ENCODE measurements at regions not wholly inside any gene's neighbourhood (a gene's known extent, or its start where the extent isn't known, plus 50 kb on each side); places are given as distances from the start of the nearest gene placed in this dataset.

GRCh38 chr3:187941848-187942194 is 196.6 kb upstream of the BCL6 start:
- FAIRE-seq = no peak
- Histone ChIP-seq H3K9me1 (replicated peaks; ENCODE audit: control insufficient read depth, extremely low read depth, insufficient read depth, low read length) (no peaks in the 10 kb centered on the region), H3K4me1 (ENCODE audit: control insufficient read depth, extremely low read depth, insufficient read depth, low read length) (no peaks in the 10 kb centered on the region), H3K9ac (replicated peaks; ENCODE audit: extremely low read depth, insufficient read depth, low read length) (no peak overlapping the region), H2AFZ (ENCODE audit: low read depth, low read length) (no peak overlapping the region), H3K4me2 (ENCODE audit: insufficient read depth, low read length) (no peak overlapping the region), H3K36me3 (ENCODE audit: control insufficient read depth in 2 of 2, extremely low read depth in 1 of 2, insufficient read depth in 2 of 2, low read length in 2 of 2) (no peaks in the 10 kb centered on the region), H4K20me1 (replicated peaks; ENCODE audit: control insufficient read depth, extremely low read depth, insufficient read depth, low read length) (no peaks in the 10 kb centered on the region), H3K27me3 (ENCODE audit: control insufficient read depth in 2 of 2, insufficient read depth in 2 of 2, low read length in 2 of 2) (peaks cover 11 to 16% of the 10 kb centered on the region in 2 experiments), H3K27ac (ENCODE audit: insufficient read depth, low read depth, low read length) (no peak overlapping the region), H3K9me3 (replicated peaks; ENCODE audit: control insufficient read depth, insufficient read depth, low read length) (no peaks in the 10 kb centered on the region), H3K4me3 (replicated peaks in 1 of 3; ENCODE audit: insufficient read depth in 1 of 3, low read depth in 1 of 3, low read length in 3 of 3) (no peak overlapping the region), H3K79me2 (ENCODE audit: control insufficient read depth, insufficient read depth, low read length) (no peaks in the 10 kb centered on the region)
- intact Hi-C loops (cut with micrococcal nuclease) (no loop called here), dilution Hi-C loops (cut with MboI; ENCODE audit: extremely low pct_ligation_motif_present, low sequenced_read_pairs) (no loop called here)
- CTCF ChIA-PET = no interaction called here
- TF ChIP-seq CTCF (IDR thresholded peaks at IDR 0.05; ENCODE audit: extremely low read depth in 1 of 2, insufficient read depth in 1 of 2, low read depth in 1 of 2, low read length in 2 of 2) (no peak), MAX (IDR thresholded peaks at IDR 0.05; ENCODE audit: insufficient read depth, insufficient read length) (no peak), POLR2A (IDR thresholded peaks at IDR 0.05; ENCODE audit: low read depth, low read length) (no peak), POLR2AphosphoS5 (IDR thresholded peaks at IDR 0.05; ENCODE audit: insufficient read depth, low read depth, low read length) (no peak)
- no peak for DNase-seq (ENCODE audit: low read depth, low spot score)
- no TSS peak for BruUV-seq (replicated peaks)
- POLR2A ChIA-PET = no interaction called here

DNA sequence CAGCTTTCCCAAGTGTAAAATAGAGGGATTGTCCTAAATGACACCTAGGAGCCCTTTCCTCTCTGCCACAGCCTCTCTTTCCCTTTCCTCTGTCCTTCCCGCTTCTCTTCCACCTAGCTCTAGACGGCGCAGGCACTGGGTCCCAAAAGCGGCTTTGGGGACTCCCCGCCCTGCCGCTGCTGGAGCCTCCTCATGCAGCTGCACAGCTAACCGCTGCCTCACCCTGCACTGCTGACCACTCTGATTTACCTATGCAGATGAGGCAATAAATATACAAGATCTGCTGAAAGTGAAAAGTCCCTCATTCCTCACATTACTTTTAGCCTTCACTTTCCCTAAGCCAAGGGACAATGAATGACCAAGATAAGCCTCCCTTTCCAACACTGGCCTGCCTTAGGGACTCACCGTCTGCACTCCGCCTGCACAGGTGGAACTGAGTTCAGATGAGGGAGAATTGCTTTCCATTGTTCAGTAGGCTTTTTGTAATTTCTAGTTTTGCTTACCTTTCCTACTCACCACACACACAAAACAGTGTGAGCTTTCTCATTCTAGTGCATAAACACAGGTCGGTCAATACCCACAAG is 197.5 kb upstream of the BCL6 start:
- Histone ChIP-seq H3K9ac (replicated peaks; ENCODE audit: extremely low read depth, insufficient read depth, low read length) (no peak overlapping the region), H3K9me3 (replicated peaks; ENCODE audit: control insufficient read depth, insufficient read depth, low read length) (no peaks in the 10 kb centered on the region), H3K27ac (ENCODE audit: insufficient read depth, low read depth, low read length) (no peak overlapping the region), H3K79me2 (ENCODE audit: control insufficient read depth, insufficient read depth, low read length) (no peaks in the 10 kb centered on the region), H2AFZ (ENCODE audit: low read depth, low read length) (no peak overlapping the region), H4K20me1 (replicated peaks; ENCODE audit: control insufficient read depth, extremely low read depth, insufficient read depth, low read length) (no peaks in the 10 kb centered on the region), H3K4me1 (ENCODE audit: control insufficient read depth, extremely low read depth, insufficient read depth, low read length) (no peaks in the 10 kb centered on the region), H3K4me3 (replicated peaks in 1 of 3; ENCODE audit: insufficient read depth in 1 of 3, low read depth in 1 of 3, low read length in 3 of 3) (no peak overlapping the region), H3K36me3 (ENCODE audit: control insufficient read depth in 2 of 2, extremely low read depth in 1 of 2, insufficient read depth in 2 of 2, low read length in 2 of 2) (no peaks in the 10 kb centered on the region), H3K27me3 (ENCODE audit: control insufficient read depth in 2 of 2, insufficient read depth in 2 of 2, low read length in 2 of 2) (peaks cover 11 to 16% of the 10 kb centered on the region in 2 experiments), H3K9me1 (replicated peaks; ENCODE audit: control insufficient read depth, extremely low read depth, insufficient read depth, low read length) (no peaks in the 10 kb centered on the region), H3K4me2 (ENCODE audit: insufficient read depth, low read length) (no peak overlapping the region)
- FAIRE-seq = no peak
- intact Hi-C loops (cut with micrococcal nuclease) = no loop called here
- no peak for TF ChIP-seq CTCF (IDR thresholded peaks at IDR 0.05; ENCODE audit: extremely low read depth in 1 of 2, insufficient read depth in 1 of 2, low read depth in 1 of 2, low read length in 2 of 2)
- dilution Hi-C loops (cut with MboI; ENCODE audit: extremely low pct_ligation_motif_present, low sequenced_read_pairs) = no loop called here
- ChIA-PET POLR2A (no interaction called here), CTCF (no interaction called here)
- no peak for DNase-seq (ENCODE audit: low read depth, low spot score)
- BruUV-seq (replicated peaks) = no TSS peak
